SU-DHL-6 (cell line): ENCODE measurements at regions not wholly inside any gene's neighbourhood (a gene's known extent, or its start where the extent isn't known, plus 50 kb on each side); places are given as distances from the start of the nearest gene placed in this dataset.

Experiments used
- EZH2phosphoT487 ChIP-seq: fragments of 200-600 bp; sonication (generic), shearing (Covaris generic); conservative IDR thresholded peaks from 2 replicates; pipeline ENCODE4 v1.6.1; 2018; ENCODE audit warnings: mild to moderate bottlenecking, antibody characterized with exemption, low read length, moderate library complexity, mixed read lengths
- TF ChIP-seq, protein P1 (sequence below): fragments of 200-600 bp; sonication (generic); IDR thresholded peaks from one replicate; pipeline ENCODE4 v1.5.1; 2017; ENCODE audit warnings: antibody characterized with exemption, mild to moderate bottlenecking, low read length, moderate library complexity; ENCODE audit not compliant: insufficient read depth, poor library complexity, severe bottlenecking

DNA sequence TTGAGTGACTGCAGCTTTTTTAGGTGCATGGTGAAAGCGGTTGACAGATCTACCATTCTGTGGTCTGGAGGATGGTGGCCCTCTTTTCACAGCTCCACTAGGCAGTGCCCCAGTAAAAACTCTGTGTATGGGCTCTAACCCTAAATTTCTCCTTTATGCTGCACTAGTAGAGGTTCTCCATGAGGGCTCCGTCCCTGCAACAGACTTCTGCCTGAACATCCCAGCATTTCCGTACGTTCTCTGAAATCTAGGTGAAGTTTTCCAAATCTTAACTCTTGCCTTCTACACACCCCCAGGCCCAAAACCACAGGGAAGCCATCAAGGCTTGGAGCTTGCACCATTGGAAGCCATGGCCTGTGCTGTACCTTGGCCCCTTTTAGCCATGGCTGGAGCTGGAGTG is 1898.1 kb upstream of the NUDT12 start:
- TF ChIP-seq, protein P1, sequence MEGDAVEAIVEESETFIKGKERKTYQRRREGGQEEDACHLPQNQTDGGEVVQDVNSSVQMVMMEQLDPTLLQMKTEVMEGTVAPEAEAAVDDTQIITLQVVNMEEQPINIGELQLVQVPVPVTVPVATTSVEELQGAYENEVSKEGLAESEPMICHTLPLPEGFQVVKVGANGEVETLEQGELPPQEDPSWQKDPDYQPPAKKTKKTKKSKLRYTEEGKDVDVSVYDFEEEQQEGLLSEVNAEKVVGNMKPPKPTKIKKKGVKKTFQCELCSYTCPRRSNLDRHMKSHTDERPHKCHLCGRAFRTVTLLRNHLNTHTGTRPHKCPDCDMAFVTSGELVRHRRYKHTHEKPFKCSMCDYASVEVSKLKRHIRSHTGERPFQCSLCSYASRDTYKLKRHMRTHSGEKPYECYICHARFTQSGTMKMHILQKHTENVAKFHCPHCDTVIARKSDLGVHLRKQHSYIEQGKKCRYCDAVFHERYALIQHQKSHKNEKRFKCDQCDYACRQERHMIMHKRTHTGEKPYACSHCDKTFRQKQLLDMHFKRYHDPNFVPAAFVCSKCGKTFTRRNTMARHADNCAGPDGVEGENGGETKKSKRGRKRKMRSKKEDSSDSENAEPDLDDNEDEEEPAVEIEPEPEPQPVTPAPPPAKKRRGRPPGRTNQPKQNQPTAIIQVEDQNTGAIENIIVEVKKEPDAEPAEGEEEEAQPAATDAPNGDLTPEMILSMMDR: no peak
- TF ChIP-seq EZH2phosphoT487: no peak
